Spleen (tissue), 7 donors: ENCODE measurements at regions not wholly inside any gene's neighbourhood (a gene's known extent, or its start where the extent isn't known, plus 50 kb on each side); places are given as distances from the start of the nearest gene placed in this dataset.

Experiments used
- CTCF ChIP-seq, 11 experiments: fragments of 200-600 bp in 7 of 11; fragments of 450-650 bp in 4 of 11; sonication (generic) in 4 of 11; IDR thresholded peaks in 8 of 11; conservative IDR thresholded peaks in 3 of 11; 1 replicate in 7 of 11; 2 replicates in 4 of 11; pipeline versions ENCODE4 v1.4.0 to v1.8.0; 2016 to 2021; ENCODE audit warnings: antibody characterized with exemption in 11 of 11, inconsistent platforms in 4 of 11, mild to moderate bottlenecking in 1 of 11
- POLR2A ChIP-seq, 3 donors: fragments of 450-650 bp; IDR thresholded peaks; one replicate each; pipeline ENCODE4 v1.5.1; 2017; ENCODE audit warnings: antibody characterized with exemption in 3 of 3, mild to moderate bottlenecking in 1 of 3
- POLR2AphosphoS5 ChIP-seq, 3 donors: sonication (generic); formaldehyde crosslinking; IDR thresholded peaks; one replicate each; pipeline ENCODE4 v1.5.1; 2017; ENCODE audit warnings: antibody characterized with exemption in 3 of 3
- donor health status: DM: no; HTN: no; CAD: no; lungs with moderate emphysema.
- donor health status: DM: no; HTN: no; CAD: no.
- donor health status: DM: no; HTN: no; CAD: no.

DNA sequence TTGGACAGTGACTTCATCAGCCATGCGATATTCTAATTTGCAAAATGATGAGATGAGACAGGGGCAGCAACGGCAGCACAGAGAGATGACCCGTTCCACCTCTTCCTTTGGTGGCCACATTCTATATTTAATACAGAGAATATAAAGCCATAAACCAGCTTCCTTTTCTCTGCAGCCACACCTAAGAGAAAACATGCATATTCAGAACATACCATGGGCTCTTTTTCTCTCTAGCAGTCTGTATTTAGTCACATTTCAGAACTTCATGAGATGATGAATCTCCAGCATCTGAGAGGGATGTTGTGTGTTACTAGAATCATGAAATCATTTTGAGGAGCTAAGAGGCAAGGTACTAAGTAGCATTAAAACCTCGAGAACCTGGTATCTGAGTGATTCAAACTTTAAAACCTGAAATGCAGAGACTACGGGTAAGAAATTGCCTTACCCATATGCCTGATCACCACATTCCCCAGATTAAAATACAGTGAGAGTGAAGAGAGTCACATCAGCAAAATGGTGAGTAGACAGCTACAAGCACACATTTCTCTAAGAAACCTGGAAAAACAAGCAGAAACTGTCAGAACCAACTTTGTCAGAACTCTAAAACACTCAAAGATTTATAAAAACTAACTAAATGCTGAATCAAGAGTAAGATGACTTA lies 55.5 kb upstream of the CPHXL start:
- TF ChIP-seq CTCF (IDR thresholded peaks at IDR 0.05 in 8 of 11, conservative IDR thresholded peaks at IDR 0.05 in 3 of 11) (no peak), POLR2A (IDR thresholded peaks at IDR 0.05) (no peak), POLR2AphosphoS5 (IDR thresholded peaks at IDR 0.05) (no peak)
